DND-41 (cell line): ENCODE measurements at regions not wholly inside any gene's neighbourhood (a gene's known extent, or its start where the extent isn't known, plus 50 kb on each side); places are given as distances from the start of the nearest gene placed in this dataset.

Source experiments
- ATAC-seq: fragments of 200-7000 bp; cut with Tn5 transposase; 3 replicates; pipeline ENCODE4 v1.9.1; 2021; ENCODE audit warnings: low read depth; ENCODE audit not compliant: insufficient read depth
- DNase-seq: peaks from one replicate; pipeline ENCODE4 v3.0.0-alpha.2; 2020
- H2AFZ ChIP-seq: 2 replicates; pipeline ENCODE4 v1.6.0; 2012; ENCODE audit warnings: low read depth, low read length
- H3K27ac ChIP-seq: 2 replicates; pipeline ENCODE4 v1.5.1; 2012; ENCODE audit warnings: low read length, inconsistent platforms
- H3K27me3 ChIP-seq: fragments of 200-600 bp; sonication (generic); 2 replicates; pipeline ENCODE4 v1.6.0; 2012; ENCODE audit warnings: low read length, mild to moderate bottlenecking, inconsistent platforms; ENCODE audit not compliant: insufficient read depth, poor library complexity
- H3K36me3 ChIP-seq: 2 replicates; pipeline ENCODE4 v1.5.1; 2012; ENCODE audit warnings: low read length, inconsistent platforms; ENCODE audit not compliant: insufficient read depth
- H3K4me1 ChIP-seq: 2 replicates; pipeline ENCODE4 v1.5.1; 2012; ENCODE audit warnings: mild to moderate bottlenecking, low read length; ENCODE audit not compliant: insufficient read depth
- H3K4me2 ChIP-seq: 2 replicates; pipeline ENCODE4 v1.6.0; 2012; ENCODE audit warnings: mild to moderate bottlenecking, moderate library complexity, low read length, inconsistent platforms; ENCODE audit not compliant: insufficient read depth
- H3K4me3 ChIP-seq, 2 experiments: fragments of 200-600 bp in 1 of 2; shearing (Covaris generic) in 1 of 2; 2 replicates each; pipeline ENCODE4 v1.5.1; 2012 to 2016; ENCODE audit warnings: inconsistent platforms in 2 of 2, low read length in 2 of 2, mild to moderate bottlenecking in 2 of 2, low read depth in 1 of 2, moderate library complexity in 1 of 2
- H3K79me2 ChIP-seq: 2 replicates; pipeline ENCODE4 v1.6.0; 2012; ENCODE audit warnings: low read length, inconsistent platforms; ENCODE audit not compliant: insufficient read depth
- H3K9ac ChIP-seq: 2 replicates; pipeline ENCODE4 v1.6.0; 2012; ENCODE audit warnings: low read depth, mild to moderate bottlenecking, inconsistent platforms, low read length, moderate library complexity
- H3K9me3 ChIP-seq: 2 replicates; pipeline ENCODE4 v1.5.1; 2012; ENCODE audit warnings: low read length, moderate library complexity, mild to moderate bottlenecking, inconsistent platforms; ENCODE audit not compliant: insufficient read depth, severe bottlenecking
- H4K20me1 ChIP-seq: 2 replicates; pipeline ENCODE4 v1.6.0; 2012; ENCODE audit warnings: low read length; ENCODE audit not compliant: insufficient read depth
- EZH2 ChIP-seq: IDR thresholded peaks from 3 replicates; pipeline ENCODE4 v1.6.1; 2012; ENCODE audit warnings: borderline replicate concordance, low read depth, mild to moderate bottlenecking, moderate library complexity, low read length, inconsistent platforms; ENCODE audit not compliant: severe bottlenecking
- TF ChIP-seq, protein P1 (sequence below): IDR thresholded peaks from 2 replicates; pipeline ENCODE4 v1.5.1; 2012; ENCODE audit warnings: borderline replicate concordance, low read length, moderate library complexity, mild to moderate bottlenecking; ENCODE audit not compliant: poor library complexity, severe bottlenecking; ENCODE audit errors: extremely low read depth

DNA sequence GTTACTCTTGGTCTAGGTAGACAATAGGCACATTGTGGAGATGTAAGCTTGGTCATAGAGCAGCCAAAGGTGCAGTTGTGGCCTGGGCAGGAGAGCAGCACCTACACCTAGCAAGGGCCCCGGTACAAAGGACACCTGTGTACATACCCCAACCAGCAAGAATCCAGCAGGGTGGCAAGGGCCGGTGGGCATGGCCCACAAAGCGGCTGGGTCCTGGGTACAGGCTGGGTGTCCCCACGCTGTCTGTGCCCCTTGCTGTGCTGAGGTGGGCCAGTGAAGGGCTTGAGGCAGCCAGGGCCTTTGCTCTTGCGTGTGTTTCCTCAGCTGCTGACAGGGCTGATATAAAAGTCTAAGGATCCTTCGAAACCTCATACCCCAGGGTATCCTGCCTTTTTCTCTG, 501.8 kb downstream of the EIPR1 start:
- Histone ChIP-seq H3K4me2 (no peak overlapping the region), H3K4me1 (no peaks in the 10 kb centered on the region), H3K27me3 (no peaks in the 10 kb centered on the region), H3K27ac (no peak overlapping the region), H2AFZ (no peak overlapping the region), H3K9me3 (no peaks in the 10 kb centered on the region), H3K4me3 (no peak overlapping the region), H4K20me1 (no peaks in the 10 kb centered on the region), H3K9ac (no peak overlapping the region), H3K36me3 (no peaks in the 10 kb centered on the region), H3K79me2 (no peaks in the 10 kb centered on the region)
- TF ChIP-seq EZH2 = no peak
- TF ChIP-seq, protein P1, sequence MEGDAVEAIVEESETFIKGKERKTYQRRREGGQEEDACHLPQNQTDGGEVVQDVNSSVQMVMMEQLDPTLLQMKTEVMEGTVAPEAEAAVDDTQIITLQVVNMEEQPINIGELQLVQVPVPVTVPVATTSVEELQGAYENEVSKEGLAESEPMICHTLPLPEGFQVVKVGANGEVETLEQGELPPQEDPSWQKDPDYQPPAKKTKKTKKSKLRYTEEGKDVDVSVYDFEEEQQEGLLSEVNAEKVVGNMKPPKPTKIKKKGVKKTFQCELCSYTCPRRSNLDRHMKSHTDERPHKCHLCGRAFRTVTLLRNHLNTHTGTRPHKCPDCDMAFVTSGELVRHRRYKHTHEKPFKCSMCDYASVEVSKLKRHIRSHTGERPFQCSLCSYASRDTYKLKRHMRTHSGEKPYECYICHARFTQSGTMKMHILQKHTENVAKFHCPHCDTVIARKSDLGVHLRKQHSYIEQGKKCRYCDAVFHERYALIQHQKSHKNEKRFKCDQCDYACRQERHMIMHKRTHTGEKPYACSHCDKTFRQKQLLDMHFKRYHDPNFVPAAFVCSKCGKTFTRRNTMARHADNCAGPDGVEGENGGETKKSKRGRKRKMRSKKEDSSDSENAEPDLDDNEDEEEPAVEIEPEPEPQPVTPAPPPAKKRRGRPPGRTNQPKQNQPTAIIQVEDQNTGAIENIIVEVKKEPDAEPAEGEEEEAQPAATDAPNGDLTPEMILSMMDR = no peak
- ATAC-seq (no peak), DNase-seq (no peak)

DNA sequence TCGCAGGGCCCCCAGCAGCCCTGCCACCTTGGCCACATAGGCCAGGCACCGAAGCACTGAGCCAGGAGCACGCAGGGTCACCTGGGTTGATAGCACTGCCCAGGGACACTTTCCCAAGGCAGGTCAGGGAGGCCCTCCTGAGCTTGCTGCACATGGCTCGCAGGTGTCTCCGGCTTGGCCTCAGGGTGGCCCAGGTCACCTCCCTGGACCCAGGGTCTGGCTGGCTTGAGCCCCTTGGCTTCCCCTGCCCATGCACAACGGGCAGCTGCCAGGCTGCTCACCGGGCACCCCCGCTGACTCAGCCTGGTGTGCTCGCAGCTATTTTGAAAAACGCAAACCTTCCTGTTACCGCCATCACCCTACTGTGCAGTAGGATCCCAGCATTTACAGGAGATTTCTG, 502.3 kb downstream of the EIPR1 start:
- H4K20me1 ChIP-seq = no peaks in the 10 kb centered on the region
- H3K4me2 ChIP-seq = no peak overlapping the region
- H3K9ac ChIP-seq = no peak overlapping the region
- no peak overlapping the region for H3K27ac ChIP-seq
- no peaks in the 10 kb centered on the region for H3K27me3 ChIP-seq
- H3K4me1 ChIP-seq = no peaks in the 10 kb centered on the region
- H3K9me3 ChIP-seq = no peaks in the 10 kb centered on the region
- no peaks in the 10 kb centered on the region for H3K36me3 ChIP-seq
- H2AFZ ChIP-seq = no peak overlapping the region
- no peak overlapping the region for H3K4me3 ChIP-seq
- no peaks in the 10 kb centered on the region for H3K79me2 ChIP-seq
- no peak for ATAC-seq
- TF ChIP-seq, protein P1 = no peak
- TF ChIP-seq EZH2 = no peak
- DNase-seq = no peak

DNA sequence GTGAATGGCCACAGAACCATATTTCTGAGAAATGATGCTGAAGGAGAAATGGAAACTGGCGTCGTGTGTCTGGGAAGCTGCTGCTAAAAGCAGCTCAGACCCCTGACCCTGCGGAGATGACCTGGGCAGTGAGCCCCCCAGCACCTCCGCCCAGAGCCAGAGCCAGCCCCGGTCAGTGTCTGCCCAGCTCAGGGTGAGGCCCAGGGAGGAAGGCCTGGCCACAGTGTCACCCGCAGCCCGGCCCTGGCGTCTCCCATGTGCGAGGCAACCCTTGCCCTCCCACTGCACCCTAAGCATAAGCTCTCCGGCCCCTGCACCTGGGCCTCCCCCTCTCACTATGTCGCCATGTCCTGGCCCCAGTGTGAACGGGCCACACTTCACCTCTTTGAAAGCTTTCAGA, 502.8 kb downstream of the EIPR1 start:
- no peak overlapping the region for H2AFZ ChIP-seq
- no peak overlapping the region for H3K27ac ChIP-seq
- no peaks in the 10 kb centered on the region for H3K4me1 ChIP-seq
- no peaks in the 10 kb centered on the region for H3K27me3 ChIP-seq
- TF ChIP-seq, protein P1 = no peak
- TF ChIP-seq EZH2 = no peak
- H3K9ac ChIP-seq = no peak overlapping the region
- no peaks in the 10 kb centered on the region for H3K36me3 ChIP-seq
- H3K9me3 ChIP-seq = no peaks in the 10 kb centered on the region
- no peaks in the 10 kb centered on the region for H4K20me1 ChIP-seq
- H3K4me2 ChIP-seq = no peak overlapping the region
- ATAC-seq (no peak), DNase-seq (no peak)
- no peak overlapping the region for H3K4me3 ChIP-seq
- no peaks in the 10 kb centered on the region for H3K79me2 ChIP-seq

DNA sequence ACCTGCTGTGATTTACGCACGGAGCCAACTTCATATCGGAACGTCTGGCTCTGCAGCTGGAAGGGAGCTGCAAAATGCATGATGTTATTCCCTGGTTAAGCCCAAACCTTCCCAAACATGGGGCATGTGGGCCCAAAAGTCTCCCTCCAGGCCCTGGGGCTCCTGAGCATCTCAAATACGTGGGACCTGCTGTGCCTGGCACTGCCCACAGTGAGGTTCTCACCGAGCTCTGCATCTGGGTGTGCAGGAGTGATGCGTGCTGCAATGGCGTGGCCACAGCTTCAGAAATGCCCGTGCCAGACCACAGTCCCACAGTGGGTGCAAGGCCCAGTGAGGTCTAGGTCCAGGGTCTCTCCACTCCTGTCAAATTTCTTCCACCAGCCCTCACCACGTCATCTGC, 503.3 kb downstream of the EIPR1 start:
- Histone ChIP-seq H3K36me3 (no peaks in the 10 kb centered on the region), H3K4me3 (no peak overlapping the region), H4K20me1 (no peaks in the 10 kb centered on the region), H3K9ac (no peak overlapping the region), H3K79me2 (no peaks in the 10 kb centered on the region), H3K4me1 (no peaks in the 10 kb centered on the region), H3K27ac (no peak overlapping the region), H3K9me3 (no peaks in the 10 kb centered on the region), H3K27me3 (peaks cover under 1% of the 10 kb centered on the region), H3K4me2 (no peak overlapping the region), H2AFZ (no peak overlapping the region)
- TF ChIP-seq, protein P1 = no peak
- no peak for TF ChIP-seq EZH2
- ATAC-seq (no peak), DNase-seq (no peak)
